Choroid plexus epithelial cell (primary cell): ENCODE measurements at regions not wholly inside any gene's neighbourhood (a gene's known extent, or its start where the extent isn't known, plus 50 kb on each side); places are given as distances from the start of the nearest gene placed in this dataset.

Experiments
- DNase-seq: peaks from one replicate; pipeline ENCODE4 v3.0.0-alpha.2; 2010; ENCODE audit warnings: low read depth
- H3K4me3 ChIP-seq: 2 replicates; pipeline ENCODE4 v1.5.1; 2011; ENCODE audit warnings: low read depth, mild to moderate bottlenecking, control low read depth, low read length, moderate library complexity
- TF ChIP-seq, protein P1 (sequence below): conservative IDR thresholded peaks from 2 replicates; pipeline ENCODE4 v1.5.1; 2011; ENCODE audit warnings: low read depth, mild to moderate bottlenecking, control low read depth, inconsistent platforms, low read length, moderate library complexity

DNA sequence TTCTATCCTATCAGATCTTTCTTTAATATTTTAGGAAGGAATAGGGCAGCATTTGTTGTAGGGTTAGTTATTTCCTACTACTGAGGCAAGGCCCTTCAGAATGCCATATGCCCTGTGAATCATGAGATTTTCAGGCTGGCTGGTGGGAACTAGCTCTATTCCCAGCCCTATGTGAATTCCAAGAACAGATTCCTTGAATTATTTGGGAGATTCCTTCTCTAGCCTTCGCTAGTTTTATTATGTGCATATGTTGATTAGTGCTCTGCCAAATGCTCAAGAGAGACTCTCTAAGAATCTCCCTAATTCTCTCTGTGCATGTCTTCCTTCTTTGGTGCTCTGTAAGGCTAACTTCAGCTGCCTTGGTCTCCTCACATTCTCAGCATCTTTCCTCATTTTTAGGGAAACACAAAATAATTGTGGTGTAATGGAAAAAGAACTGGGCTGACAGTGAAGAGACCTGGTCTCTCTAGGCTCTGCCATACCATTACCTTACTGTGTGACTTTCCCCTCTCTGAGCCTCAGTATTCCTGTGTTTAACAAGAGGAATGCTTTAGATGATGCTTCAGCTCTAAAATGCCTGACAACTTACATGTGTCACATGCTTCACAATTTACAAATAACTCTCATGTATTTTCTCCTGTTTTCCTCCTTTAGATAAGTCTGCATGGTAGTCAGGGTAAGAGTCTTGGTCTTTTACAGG is 79.7 kb downstream of the VMA21 start:
- H3K4me3 ChIP-seq, result no peak overlapping the region
- TF ChIP-seq, protein P1, sequence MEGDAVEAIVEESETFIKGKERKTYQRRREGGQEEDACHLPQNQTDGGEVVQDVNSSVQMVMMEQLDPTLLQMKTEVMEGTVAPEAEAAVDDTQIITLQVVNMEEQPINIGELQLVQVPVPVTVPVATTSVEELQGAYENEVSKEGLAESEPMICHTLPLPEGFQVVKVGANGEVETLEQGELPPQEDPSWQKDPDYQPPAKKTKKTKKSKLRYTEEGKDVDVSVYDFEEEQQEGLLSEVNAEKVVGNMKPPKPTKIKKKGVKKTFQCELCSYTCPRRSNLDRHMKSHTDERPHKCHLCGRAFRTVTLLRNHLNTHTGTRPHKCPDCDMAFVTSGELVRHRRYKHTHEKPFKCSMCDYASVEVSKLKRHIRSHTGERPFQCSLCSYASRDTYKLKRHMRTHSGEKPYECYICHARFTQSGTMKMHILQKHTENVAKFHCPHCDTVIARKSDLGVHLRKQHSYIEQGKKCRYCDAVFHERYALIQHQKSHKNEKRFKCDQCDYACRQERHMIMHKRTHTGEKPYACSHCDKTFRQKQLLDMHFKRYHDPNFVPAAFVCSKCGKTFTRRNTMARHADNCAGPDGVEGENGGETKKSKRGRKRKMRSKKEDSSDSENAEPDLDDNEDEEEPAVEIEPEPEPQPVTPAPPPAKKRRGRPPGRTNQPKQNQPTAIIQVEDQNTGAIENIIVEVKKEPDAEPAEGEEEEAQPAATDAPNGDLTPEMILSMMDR, result no peak
- DNase-seq, result no peak

GRCh38 chrX:151478058-151478457 is 81.1 kb downstream of the VMA21 start:
- TF ChIP-seq, protein P1, result no peak
- DNase-seq, result no peak
- H3K4me3 ChIP-seq, result no peak overlapping the region

DNA sequence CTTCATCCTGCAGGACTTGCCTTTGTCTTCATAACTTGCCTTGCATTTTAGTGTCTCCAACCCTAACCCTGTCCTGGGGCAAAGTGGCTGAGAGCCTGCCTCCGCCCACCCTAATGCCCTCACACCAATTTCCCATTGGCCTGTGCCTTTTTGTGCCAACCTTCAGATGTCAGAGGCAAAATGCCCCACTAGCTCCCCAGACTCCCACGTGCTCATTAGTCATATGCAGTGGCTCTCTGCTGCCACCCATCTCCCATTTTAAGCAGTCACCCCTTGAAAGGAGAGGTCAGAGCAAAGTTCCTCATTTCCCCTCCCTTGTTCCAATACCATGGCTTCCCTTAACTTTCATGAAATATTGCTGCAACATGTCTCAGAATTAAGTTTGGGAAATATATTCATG is 74.8 kb upstream of the PASD1 start:
- DNase-seq, result peak; percentile 1
- TF ChIP-seq, protein P1, result peak; percentile 34
- no peak overlapping the region for H3K4me3 ChIP-seq

DNA sequence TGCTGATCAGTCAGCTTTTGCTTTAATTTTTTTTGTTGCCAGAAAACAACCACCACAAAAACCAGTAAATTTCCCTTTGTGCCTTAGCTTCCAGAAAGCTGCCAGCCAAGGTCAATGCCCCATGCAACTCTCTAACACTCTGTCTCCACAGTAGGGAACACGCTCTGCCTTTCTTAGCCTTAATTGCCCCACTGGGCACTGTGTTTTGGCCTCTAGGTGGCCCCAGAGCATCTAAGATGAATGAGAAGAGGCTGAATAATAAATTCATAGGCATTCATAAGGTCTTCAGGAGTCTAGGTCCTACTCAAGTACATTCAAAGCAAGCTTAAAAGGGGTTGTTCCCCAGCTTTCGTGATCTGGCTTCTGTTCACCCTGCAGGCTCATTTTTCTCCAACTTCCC is 57.7 kb upstream of the PASD1 start:
- H3K4me3 ChIP-seq, result no peak overlapping the region
- peak; percentile 1 for DNase-seq
- TF ChIP-seq, protein P1, result peak; percentile 17

DNA sequence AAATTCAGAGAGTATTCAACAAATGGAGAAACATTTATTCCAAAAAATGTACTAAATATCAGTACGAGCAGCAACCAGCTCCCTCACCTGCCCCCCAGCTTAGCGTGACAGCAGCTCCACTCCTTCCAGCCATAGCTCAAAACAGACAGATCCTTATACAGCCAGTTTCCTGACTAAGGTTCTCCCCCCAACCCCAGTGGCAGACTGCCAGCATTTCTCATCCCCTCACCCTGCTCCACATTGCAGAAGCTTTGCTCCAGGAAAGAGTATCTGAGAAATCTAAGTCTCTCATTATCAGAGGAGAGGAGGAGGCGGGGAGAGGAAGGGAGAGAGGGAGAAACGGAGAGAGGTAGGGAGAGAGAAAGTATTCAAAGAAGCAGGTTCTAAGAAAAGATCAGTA is 53.3 kb upstream of the PASD1 start:
- TF ChIP-seq, protein P1, result no peak
- H3K4me3 ChIP-seq, result no peak overlapping the region
- no peak for DNase-seq

DNA sequence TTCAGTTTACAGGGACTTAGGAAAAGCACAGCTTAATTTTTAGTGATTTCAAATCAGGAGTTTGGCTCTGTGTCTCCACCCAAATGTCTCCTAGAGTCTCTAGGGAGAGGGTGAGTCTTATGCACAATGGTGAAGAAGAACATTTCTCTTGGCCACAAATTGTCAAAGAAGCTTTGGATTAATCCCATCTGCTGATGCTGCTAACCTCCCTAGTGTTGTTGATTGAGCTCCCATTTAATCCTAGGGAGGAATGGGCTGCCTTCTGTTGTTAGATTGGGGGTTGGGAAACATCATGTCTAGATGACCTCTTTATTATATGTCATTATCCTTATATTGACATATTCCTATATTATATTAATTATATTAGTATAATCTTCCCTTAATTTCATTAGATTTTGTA is 50.0 kb upstream of the PASD1 start:
- no peak overlapping the region for H3K4me3 ChIP-seq
- TF ChIP-seq, protein P1, result no peak
- no peak for DNase-seq
